HG02852 (cell line): ENCODE measurements at regions not wholly inside any gene's neighbourhood (a gene's known extent, or its start where the extent isn't known, plus 50 kb on each side); places are given as distances from the start of the nearest gene placed in this dataset.

Source experiments
- ATAC-seq: cut with Tn5 transposase; IDR thresholded peaks from one replicate; pipeline ENCODE4 v1.9.1; 2021; ENCODE audit warnings: mild to moderate bottlenecking, moderate library complexity; ENCODE audit not compliant: unreplicated experiment

GRCh38 chr7:50174948-50175347 is 81.9 kb upstream of the ZPBP start:
- ATAC-seq: no peak

GRCh38 chr7:50166997-50167965 is 74.2 kb upstream of the ZPBP start:
- ATAC-seq: no peak

- no peak for ATAC-seq
Measured at GRCh38 chr7:50164559-50165170, 71.6 kb upstream of the ZPBP start.

- ATAC-seq: no peak
Measured at GRCh38 chr7:50160206-50160605, 67.2 kb upstream of the ZPBP start.

- ATAC-seq: no peak
Measured at GRCh38 chr7:50159154-50159553, 66.1 kb upstream of the ZPBP start.

- no peak for ATAC-seq
Measured at GRCh38 chr7:50156706-50157105, 63.7 kb upstream of the ZPBP start.

GRCh38 chr7:50156163-50156562 is 63.1 kb upstream of the ZPBP start:
- ATAC-seq: no peak

GRCh38 chr7:50155755-50156154 is 62.7 kb upstream of the ZPBP start:
- no peak for ATAC-seq

- ATAC-seq: no peak
Measured at GRCh38 chr7:50153995-50154394, 60.9 kb upstream of the ZPBP start.

- ATAC-seq: no peak
Measured at GRCh38 chr7:50153148-50153547, 60.1 kb upstream of the ZPBP start.

GRCh38 chr7:50152486-50152885 is 59.4 kb upstream of the ZPBP start:
- no peak for ATAC-seq

GRCh38 chr7:50151661-50152060 is 58.6 kb upstream of the ZPBP start:
- ATAC-seq: no peak

- no peak for ATAC-seq
Measured at GRCh38 chr7:50151001-50151400, 58.0 kb upstream of the ZPBP start.

- ATAC-seq: no peak
Measured at GRCh38 chr7:50149369-50149768, 56.3 kb upstream of the ZPBP start.

- ATAC-seq: peak; percentile 65
Measured at GRCh38 chr7:50147951-50148808, 55.1 kb upstream of the ZPBP start.

- no peak for ATAC-seq
Measured at GRCh38 chr7:50146692-50147091, 53.6 kb upstream of the ZPBP start.

- ATAC-seq: peak; percentile 42
Measured at GRCh38 chr7:50145801-50146338, 52.8 kb upstream of the ZPBP start.

- ATAC-seq: no peak
Measured at GRCh38 chr7:50145226-50145625, 52.2 kb upstream of the ZPBP start.
